DOHH2 (cell line): ENCODE measurements at regions not wholly inside any gene's neighbourhood (a gene's known extent, or its start where the extent isn't known, plus 50 kb on each side); places are given as distances from the start of the nearest gene placed in this dataset.

Source experiments
- CTCF ChIP-seq: fragments of 200-600 bp; sonication (generic); IDR thresholded peaks from one replicate; pipeline ENCODE4 v1.5.1; 2014; ENCODE audit warnings: antibody characterized with exemption, mild to moderate bottlenecking, low read depth, low read length; ENCODE audit not compliant: poor library complexity, severe bottlenecking
- EZH2phosphoT487 ChIP-seq: fragments of 200-600 bp; sonication (generic); IDR thresholded peaks from 2 replicates; pipeline ENCODE4 v1.6.1; 2017; ENCODE audit warnings: borderline replicate concordance, mild to moderate bottlenecking, antibody characterized with exemption, low read length, moderate library complexity, mixed read lengths

- TF ChIP-seq CTCF (no peak), EZH2phosphoT487 (no peak)
These were observed 212.3 kb upstream of the ATP10B start for GRCh38 chr5:161064297-161064696.
